NCI-H446 treated with DMSO at 0.1 percent for 48 hours (cell line): ENCODE measurements at regions not wholly inside any gene's neighbourhood (a gene's known extent, or its start where the extent isn't known, plus 50 kb on each side); places are given as distances from the start of the nearest gene placed in this dataset.
A peak's percentile ranks its signal among the peaks of the same experiment; 100 is the strongest.

ENCODE experiments used
- DNase-seq: peaks from one replicate; lab custom pipeline; 2025; lab: John Stamatoyannopoulos, UW

DNA sequence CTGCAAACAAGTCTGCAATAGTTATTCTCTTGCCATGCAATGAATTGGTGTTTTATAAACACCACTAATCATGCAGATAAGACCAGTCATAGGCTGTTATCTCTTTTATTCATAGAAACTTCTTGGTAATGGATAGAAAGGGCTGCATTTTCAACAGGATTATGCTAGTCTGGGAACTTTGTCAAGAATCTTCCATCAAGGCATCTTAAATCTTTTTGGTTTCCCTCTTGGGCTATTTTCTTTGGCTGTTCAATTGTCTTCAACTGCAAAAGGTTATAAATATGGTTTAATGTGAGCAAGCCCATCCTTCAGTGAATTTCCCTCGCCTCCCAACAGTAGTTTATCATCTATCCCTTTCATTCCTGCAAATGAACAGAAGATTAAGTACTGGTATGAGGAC is 59.0 kb upstream of the MINAR1 start:
- no peak for DNase-seq

DNA sequence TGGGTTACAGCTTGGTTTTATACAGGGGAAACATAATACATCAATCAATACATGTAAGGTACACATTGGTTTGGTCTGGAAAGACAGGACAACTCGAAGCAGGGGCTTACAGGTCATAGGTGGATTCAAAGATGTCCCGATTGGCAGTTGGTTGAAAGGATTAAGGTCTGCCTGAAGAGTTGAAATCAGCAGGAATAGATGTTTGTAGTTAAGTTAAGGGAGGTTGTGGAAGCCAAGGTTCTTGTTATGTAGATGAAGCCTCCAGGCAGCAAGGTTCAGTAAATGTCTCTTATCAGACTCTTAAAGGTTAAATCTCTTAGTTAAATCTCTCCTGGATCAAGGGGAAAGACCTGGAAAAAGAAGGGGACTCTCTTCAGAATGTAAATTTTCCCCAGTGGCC is 58.4 kb upstream of the MINAR1 start:
- DNase-seq = no peak

DNA sequence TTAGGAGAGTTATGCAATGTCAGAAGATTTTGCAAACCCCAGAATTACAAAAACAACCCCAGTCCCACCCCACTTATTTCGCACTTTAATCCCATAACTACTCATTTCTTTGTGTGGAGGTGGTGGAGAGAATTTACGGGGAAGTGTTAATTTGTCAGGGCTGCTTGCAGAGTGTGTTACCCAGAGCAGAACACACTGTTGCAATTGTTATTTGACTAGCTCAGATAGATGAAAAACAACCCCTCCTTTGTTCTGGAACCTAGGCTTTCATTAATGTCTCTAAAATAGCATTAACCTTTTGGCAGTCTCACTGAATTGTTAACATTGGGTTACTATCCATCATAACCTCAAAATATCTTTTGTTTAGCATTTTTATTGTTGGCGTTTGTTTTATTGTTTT is 55.8 kb upstream of the MINAR1 start:
- no peak for DNase-seq

DNA sequence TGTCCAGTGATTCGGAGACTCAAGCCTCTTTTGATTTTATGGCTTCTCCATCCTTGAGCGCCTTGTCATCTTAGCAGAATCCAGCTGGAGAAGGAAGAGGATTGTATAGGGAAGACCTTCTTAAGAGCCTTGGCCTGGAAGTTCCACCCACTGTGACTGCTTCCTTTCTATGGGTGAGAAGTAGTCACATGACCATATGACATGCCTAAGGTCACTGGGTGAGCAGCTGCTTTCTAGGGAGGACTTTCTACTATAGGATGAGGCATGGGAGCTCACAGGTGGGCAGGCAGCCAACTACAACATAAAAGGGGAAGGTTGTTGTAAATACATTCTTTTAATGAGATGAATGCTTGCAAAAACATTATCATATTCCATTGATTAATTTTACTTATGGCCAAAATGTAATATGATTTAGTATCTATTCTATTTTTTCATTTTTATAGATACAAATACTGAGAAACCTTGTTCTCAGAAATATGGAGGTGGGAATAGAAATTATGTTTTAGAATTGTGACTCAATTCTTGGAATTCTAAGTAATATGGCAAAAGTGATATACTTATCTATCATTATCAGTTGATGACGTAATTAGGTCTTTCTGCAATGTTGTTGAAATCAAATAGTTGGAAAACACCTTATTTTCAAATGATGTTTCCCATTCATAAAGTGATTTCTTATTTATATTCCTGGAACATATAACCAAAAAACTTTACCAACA is 53.6 kb upstream of the MINAR1 start:
- DNase-seq = no peak

DNA sequence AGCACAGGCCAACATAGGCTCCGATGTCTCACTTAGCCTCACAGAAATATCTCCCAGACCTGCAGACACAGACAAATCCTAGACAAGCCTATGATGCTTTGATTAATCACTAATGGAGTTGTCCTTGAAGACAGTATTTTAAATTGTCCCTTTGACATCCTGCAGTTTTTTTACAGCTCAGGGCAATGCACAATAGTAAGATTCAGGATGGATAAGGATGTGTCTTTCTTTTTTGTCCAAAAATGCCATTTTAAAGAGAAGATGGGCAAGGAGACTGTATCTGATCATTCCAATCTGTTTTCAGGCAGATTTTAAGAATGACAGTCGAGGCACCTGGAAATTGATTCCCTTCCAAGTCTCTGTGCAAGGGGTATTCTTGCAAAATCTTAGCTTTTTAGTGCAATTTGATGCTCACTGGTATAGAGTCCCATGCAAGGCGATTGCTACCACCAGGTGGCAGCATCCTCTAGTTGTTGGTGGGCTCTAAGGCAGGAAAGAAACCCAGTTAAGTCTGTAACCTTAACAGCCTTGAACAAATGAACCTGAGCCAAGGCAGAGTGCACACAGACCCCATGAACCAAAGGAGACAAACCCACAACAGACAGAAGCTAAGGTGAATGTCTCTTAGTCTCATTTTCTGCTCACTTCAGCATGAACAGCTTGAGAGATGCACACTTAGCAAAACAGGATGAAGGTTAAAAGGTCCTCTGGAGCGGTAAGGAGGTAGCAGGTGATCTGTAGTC is 51.2 kb upstream of the MINAR1 start:
- peak; percentile 8 for DNase-seq

DNA sequence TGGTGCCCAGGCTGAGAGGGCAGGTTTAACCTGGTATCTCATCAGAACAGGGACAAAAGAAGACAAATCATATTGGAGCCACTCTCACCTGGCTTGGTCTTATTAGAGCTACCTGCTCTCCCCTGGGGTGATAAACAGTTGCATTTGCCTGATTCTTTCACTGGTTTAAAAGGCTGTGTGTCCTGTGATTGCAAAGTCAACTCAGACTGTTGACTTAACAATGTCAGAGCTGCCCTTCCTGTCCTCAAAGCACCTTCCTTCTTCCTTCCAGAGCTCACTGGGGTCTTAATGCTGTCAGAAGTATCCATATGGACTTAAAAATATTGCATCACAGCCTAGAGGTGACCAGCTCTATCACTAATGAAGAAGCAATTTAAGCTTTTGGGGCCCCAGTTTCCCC is 50.5 kb upstream of the MINAR1 start:
- DNase-seq = no peak
